Liver (tissue), 8 donors: ENCODE measurements at regions not wholly inside any gene's neighbourhood (a gene's known extent, or its start where the extent isn't known, plus 50 kb on each side); places are given as distances from the start of the nearest gene placed in this dataset.

ENCODE experiments used
- DNase-seq: peaks from one replicate; pipeline ENCODE4 v3.0.0-alpha.2; 2017; ENCODE audit warnings: low spot score
- H3K27ac ChIP-seq, 2 donors: one replicate each; pipeline ENCODE4 v1.7.0; 2013; ENCODE audit warnings: inconsistent platforms in 2 of 2, low read length in 2 of 2, control low read depth in 1 of 2, low read depth in 1 of 2, mild to moderate bottlenecking in 1 of 2
- H3K27me3 ChIP-seq, 4 donors: one replicate each; pipeline versions ENCODE4 v1.6.1 to v1.7.0; 2013; ENCODE audit warnings: low read length in 3 of 4, inconsistent platforms in 1 of 4, mild to moderate bottlenecking in 1 of 4, moderate library complexity in 1 of 4; ENCODE audit not compliant: control insufficient read depth in 4 of 4, insufficient read depth in 4 of 4
- H3K36me3 ChIP-seq, 4 donors: one replicate each; pipeline versions ENCODE4 v1.6.1 to v1.7.0; 2013; ENCODE audit warnings: low read length in 3 of 4, mild to moderate bottlenecking in 3 of 4, low read depth in 1 of 4, moderate library complexity in 1 of 4; ENCODE audit not compliant: control insufficient read depth in 4 of 4, insufficient read depth in 3 of 4
- H3K4me1 ChIP-seq, 4 donors: one replicate each; pipeline versions ENCODE4 v1.6.1 to v1.7.0; 2013; ENCODE audit warnings: low read length in 3 of 4, mild to moderate bottlenecking in 3 of 4, moderate library complexity in 1 of 4; ENCODE audit not compliant: control insufficient read depth in 4 of 4, insufficient read depth in 4 of 4
- H3K4me3 ChIP-seq, 3 donors: one replicate each; pipeline versions ENCODE4 v1.6.1 to v1.7.0; 2013; ENCODE audit warnings: low read length in 3 of 3, control low read depth in 1 of 3, low read depth in 1 of 3, mild to moderate bottlenecking in 1 of 3
- H3K9ac ChIP-seq, 2 donors: one replicate each; pipeline ENCODE4 v1.7.0; 2013; ENCODE audit warnings: low read length in 2 of 2, mild to moderate bottlenecking in 2 of 2, moderate library complexity in 2 of 2, control low read depth in 1 of 2, low read depth in 1 of 2
- H3K9me3 ChIP-seq, 4 donors: one replicate each; pipeline versions ENCODE4 v1.6.1 to v1.7.0; 2013; ENCODE audit warnings: low read length in 3 of 4; ENCODE audit not compliant: control insufficient read depth in 4 of 4
- CTCF ChIP-seq: fragments of 150-350 bp; IDR thresholded peaks from 2 replicates; pipeline ENCODE4 v1.5.1; 2017; ENCODE audit warnings: improper control_type of control experiment, low read depth, low read length; ENCODE audit not compliant: missing input control
- EGR1 ChIP-seq, 2 donors: IDR thresholded peaks; 2 replicates each; pipeline ENCODE4 v1.6.1; 2016 to 2018; ENCODE audit warnings: antibody characterized with exemption in 2 of 2, low read depth in 2 of 2
- FOXA1 ChIP-seq: IDR thresholded peaks from 2 replicates; pipeline ENCODE4 v1.6.1; 2016; ENCODE audit warnings: antibody characterized with exemption
- FOXA2 ChIP-seq: IDR thresholded peaks from 2 replicates; pipeline ENCODE4 v1.6.1; 2016; ENCODE audit warnings: antibody characterized with exemption
- GABPA ChIP-seq, 2 donors: IDR thresholded peaks in 1 of 2; conservative IDR thresholded peaks in 1 of 2; 2 replicates each; pipeline ENCODE4 v1.6.1; 2016; ENCODE audit warnings: antibody characterized with exemption in 2 of 2, mild to moderate bottlenecking in 1 of 2, moderate library complexity in 1 of 2
- HNF4A ChIP-seq, 2 donors: conservative IDR thresholded peaks; 2 replicates each; pipeline ENCODE4 v1.6.1; 2016; ENCODE audit warnings: antibody characterized with exemption in 2 of 2, mild to moderate bottlenecking in 2 of 2
- HNF4G ChIP-seq: IDR thresholded peaks from 2 replicates; pipeline ENCODE4 v1.6.1; 2016; ENCODE audit warnings: antibody characterized with exemption
- JUND ChIP-seq, 2 donors: IDR thresholded peaks; 2 replicates each; pipeline ENCODE4 v1.6.1; 2016; ENCODE audit warnings: antibody characterized with exemption in 2 of 2
- NR2F2 ChIP-seq: IDR thresholded peaks from 2 replicates; pipeline ENCODE4 v1.6.1; 2016; ENCODE audit warnings: antibody characterized with exemption
- RAD21 ChIP-seq, 2 donors: IDR thresholded peaks; 2 replicates each; pipeline ENCODE4 v1.6.1; 2016; ENCODE audit warnings: antibody characterized with exemption in 2 of 2, mild to moderate bottlenecking in 2 of 2
- REST ChIP-seq: IDR thresholded peaks from 2 replicates; pipeline ENCODE4 v1.6.1; 2016; ENCODE audit warnings: antibody characterized with exemption, mild to moderate bottlenecking
- RXRA ChIP-seq, 2 donors: IDR thresholded peaks; 2 replicates each; pipeline ENCODE4 v1.6.1; 2017 to 2018; ENCODE audit warnings: antibody characterized with exemption in 2 of 2, mild to moderate bottlenecking in 1 of 2
- SP1 ChIP-seq: IDR thresholded peaks from 2 replicates; pipeline ENCODE4 v1.6.1; 2018; ENCODE audit warnings: antibody characterized with exemption, mild to moderate bottlenecking
- TAF1 ChIP-seq: conservative IDR thresholded peaks from 2 replicates; pipeline ENCODE4 v1.6.1; 2016; ENCODE audit warnings: antibody characterized with exemption, mild to moderate bottlenecking
- YY1 ChIP-seq: IDR thresholded peaks from 2 replicates; pipeline ENCODE4 v1.6.1; 2016; ENCODE audit warnings: antibody characterized with exemption, mild to moderate bottlenecking
- ZBTB33 ChIP-seq: IDR thresholded peaks from 2 replicates; pipeline ENCODE4 v1.6.1; 2016; ENCODE audit warnings: antibody characterized with exemption
- WGBS: extraction: QIAGEN DNeasy Blood & Tissue Kit; methylation state at CpG from one replicate; pipeline ENCODE4 v1.1.7; 2013; 5-methylcytosine and 5-hydroxymethylcytosine counted together
- TF ChIP-seq, protein P1 (sequence below): IDR thresholded peaks from 2 replicates; pipeline ENCODE4 v1.6.1; 2016; ENCODE audit warnings: antibody characterized with exemption
- TF ChIP-seq, protein P2 (sequence below): IDR thresholded peaks from 2 replicates; pipeline ENCODE4 v1.6.1; 2016; ENCODE audit warnings: antibody characterized with exemption
- donor health status: healthy.
- donor health status: healthy.
- donor health status: healthy.
- donor health status: healthy.
- donor health status: healthy.

DNA sequence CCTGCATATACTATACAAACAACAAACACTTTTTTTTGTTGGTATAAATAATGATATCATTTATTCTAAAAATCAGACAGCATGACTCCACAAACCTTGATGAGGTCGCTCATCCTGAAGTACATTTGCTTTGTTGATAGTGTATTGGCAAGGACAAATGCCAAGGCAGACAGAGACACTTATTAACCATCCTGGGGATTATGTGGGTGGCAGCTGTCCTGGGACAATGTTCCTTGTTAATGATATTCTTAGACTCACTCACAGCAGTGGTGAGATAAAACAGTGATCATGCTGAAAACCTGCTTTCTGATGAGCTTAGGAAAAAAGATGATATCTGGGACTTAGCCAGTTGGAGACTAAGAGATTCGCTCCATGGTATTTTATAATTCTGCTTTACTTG, 85.4 kb upstream of the OGFRL1 start:
- H3K27ac ChIP-seq: no peak overlapping the region
- no peak overlapping the region for H3K4me3 ChIP-seq
- 84% methylated on average over 2 of the region's 2 CpGs for WGBS
- H3K4me1 ChIP-seq: no peaks in the 10 kb centered on the region
- TF ChIP-seq, protein P1, sequence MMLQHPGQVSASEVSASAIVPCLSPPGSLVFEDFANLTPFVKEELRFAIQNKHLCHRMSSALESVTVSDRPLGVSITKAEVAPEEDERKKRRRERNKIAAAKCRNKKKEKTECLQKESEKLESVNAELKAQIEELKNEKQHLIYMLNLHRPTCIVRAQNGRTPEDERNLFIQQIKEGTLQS: no peak
- TF ChIP-seq RAD21 (IDR thresholded peaks at IDR 0.05) (no peak), HNF4G (no peak), RXRA (IDR thresholded peaks at IDR 0.05) (no peak), SP1 (no peak), FOXA1 (no peak), CTCF (no peak), REST (no peak), ZBTB33 (no peak), GABPA (IDR thresholded peaks at IDR 0.05 in 1 of 2, conservative IDR thresholded peaks at IDR 0.05 in 1 of 2) (no peak), JUND (IDR thresholded peaks at IDR 0.05) (no peak), YY1 (no peak), TAF1 (no peak), EGR1 (IDR thresholded peaks at IDR 0.05; ENCODE audit: low read depth in 2 of 2) (no peak), FOXA2 (no peak), HNF4A (conservative IDR thresholded peaks at IDR 0.05) (no peak), NR2F2 (no peak)
- TF ChIP-seq, protein P2, sequence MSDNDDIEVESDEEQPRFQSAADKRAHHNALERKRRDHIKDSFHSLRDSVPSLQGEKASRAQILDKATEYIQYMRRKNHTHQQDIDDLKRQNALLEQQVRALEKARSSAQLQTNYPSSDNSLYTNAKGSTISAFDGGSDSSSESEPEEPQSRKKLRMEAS: no peak
- H3K9ac ChIP-seq: no peak overlapping the region
- no peak for DNase-seq
- no peaks in the 10 kb centered on the region for H3K9me3 ChIP-seq
- peaks cover 0 to 5% (median 0%) of the 10 kb centered on the region in 4 donors for H3K27me3 ChIP-seq
- H3K36me3 ChIP-seq: no peaks in the 10 kb centered on the region

- H3K9ac ChIP-seq: no peak overlapping the region
- no peak for DNase-seq
- H3K27ac ChIP-seq: no peak overlapping the region
- H3K27me3 ChIP-seq: no peaks in the 10 kb centered on the region
- H3K4me3 ChIP-seq: no peak overlapping the region
- H3K4me1 ChIP-seq: no peaks in the 10 kb centered on the region
- H3K36me3 ChIP-seq: no peaks in the 10 kb centered on the region
- WGBS: 94% methylated on average over 6 of the region's 6 CpGs
- H3K9me3 ChIP-seq: no peaks in the 10 kb centered on the region
- TF ChIP-seq ZBTB33 (no peak), CTCF (no peak), SP1 (no peak)
These were observed 83.9 kb upstream of the OGFRL1 start for GRCh38 chr6:71204741-71205140.
